HG02943 (cell line): ENCODE measurements at regions not wholly inside any gene's neighbourhood (a gene's known extent, or its start where the extent isn't known, plus 50 kb on each side); places are given as distances from the start of the nearest gene placed in this dataset.
"Not testable (repeated sequence)": the region's sequence is repeated elsewhere in the genome, so short reads cannot be mapped to it uniquely, and the experiment has no call there.

Experiments
- ATAC-seq: cut with Tn5 transposase; IDR thresholded peaks from one replicate; pipeline ENCODE4 v1.9.1; 2021; ENCODE audit warnings: mild to moderate bottlenecking, low read depth, moderate library complexity; ENCODE audit not compliant: unreplicated experiment

GRCh38 chr6:100105919-100106529 is 112.0 kb upstream of the MCHR2 start:
- ATAC-seq, result no peak

GRCh38 chr6:100105138-100105537 is 111.1 kb upstream of the MCHR2 start:
- peak; percentile 45 for ATAC-seq

- ATAC-seq, result no peak
These were observed 109.9 kb upstream of the MCHR2 start for GRCh38 chr6:100103931-100104330.

DNA sequence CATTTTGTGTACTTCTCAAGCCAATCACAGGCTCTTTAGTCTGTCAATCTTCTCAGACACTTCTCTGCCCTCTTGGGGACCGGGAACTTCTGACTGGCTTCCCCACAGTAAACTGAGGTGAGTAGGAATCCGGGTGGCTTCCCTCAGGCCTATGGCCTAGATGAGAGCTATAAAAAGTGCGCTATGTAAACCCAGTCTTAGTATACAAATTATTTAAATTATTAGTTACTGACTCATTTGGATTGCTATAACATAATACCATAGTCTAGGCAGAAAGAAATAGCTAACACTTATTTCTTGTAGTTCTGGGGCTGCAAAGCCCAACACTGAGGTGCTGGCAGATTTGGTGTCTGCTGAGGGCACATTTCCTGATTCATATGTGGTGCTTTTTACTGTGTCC is 109.2 kb upstream of the MCHR2 start:
- ATAC-seq, result no peak

- ATAC-seq, result no peak
These were observed 107.6 kb upstream of the MCHR2 start for GRCh38 chr6:100101644-100102043.

- no peak for ATAC-seq
These were observed 106.8 kb upstream of the MCHR2 start for GRCh38 chr6:100100776-100101175.

- ATAC-seq, result no peak
These were observed 105.4 kb upstream of the MCHR2 start for GRCh38 chr6:100099189-100100074.

- no peak for ATAC-seq
These were observed 102.9 kb upstream of the MCHR2 start for GRCh38 chr6:100096936-100097335.

DNA sequence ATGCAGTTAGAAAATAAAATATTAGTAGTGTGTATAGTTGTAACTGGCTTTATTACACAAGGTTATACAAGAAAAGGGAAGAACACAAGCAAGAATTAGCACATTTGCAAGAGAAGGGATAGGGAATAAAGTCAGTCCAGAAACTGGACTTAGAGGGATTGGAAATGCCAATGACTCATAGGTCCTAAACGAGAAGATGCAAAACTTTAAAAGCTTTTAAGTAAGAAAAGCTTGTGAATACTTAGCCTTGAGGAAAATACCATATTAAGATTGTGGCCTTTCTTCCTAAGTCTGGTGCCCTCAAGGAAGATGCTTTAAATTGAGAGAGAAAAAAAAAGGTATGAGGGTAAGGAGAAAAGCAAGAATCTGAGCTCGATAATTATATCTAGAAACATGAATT is 102.3 kb upstream of the MCHR2 start:
- ATAC-seq, result no peak

DNA sequence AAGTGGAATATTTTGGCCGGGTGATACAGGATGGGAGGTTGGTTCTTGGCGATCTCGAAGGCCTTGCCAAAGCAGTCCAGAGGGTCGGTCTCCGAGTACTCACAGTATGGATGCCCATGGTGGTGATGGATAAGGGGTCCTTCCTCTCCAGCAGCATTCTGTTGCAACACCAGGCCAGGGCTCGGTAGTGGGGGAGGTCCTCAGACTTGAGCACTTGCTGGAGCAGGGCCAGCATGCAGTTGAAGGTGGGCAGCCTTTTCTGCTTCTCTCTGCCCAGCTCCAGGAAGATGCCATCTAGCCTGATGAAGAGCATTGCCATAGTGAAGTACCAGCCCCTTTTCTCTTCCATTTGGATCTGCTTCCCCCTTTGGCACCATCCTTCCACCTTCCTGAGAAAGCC is 99.4 kb upstream of the MCHR2 start:
- no peak for ATAC-seq

DNA sequence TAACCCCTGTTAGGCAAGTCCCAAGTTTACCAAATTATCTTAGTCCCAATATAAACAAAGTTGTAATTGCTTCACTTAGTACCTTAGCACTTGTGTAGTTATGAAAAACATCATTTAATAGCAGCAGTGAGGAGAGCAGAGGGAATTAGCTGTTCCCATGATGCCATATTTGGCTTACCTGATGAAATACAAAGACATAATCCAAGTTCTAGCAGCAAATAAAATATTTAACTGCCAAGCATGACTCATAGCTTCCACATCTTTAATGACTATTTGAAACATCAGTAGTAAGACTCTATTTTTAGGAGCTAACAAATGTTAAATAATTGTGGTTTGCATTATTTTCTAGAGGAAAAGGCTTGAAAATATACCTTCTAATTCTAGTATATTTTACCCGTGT is 94.0 kb upstream of the MCHR2 start:
- no peak for ATAC-seq

GRCh38 chr6:100084991-100085364 is 91.0 kb upstream of the MCHR2 start:
- ATAC-seq, result no peak

GRCh38 chr6:100084316-100084990 is 90.4 kb upstream of the MCHR2 start:
- ATAC-seq, result no peak

DNA sequence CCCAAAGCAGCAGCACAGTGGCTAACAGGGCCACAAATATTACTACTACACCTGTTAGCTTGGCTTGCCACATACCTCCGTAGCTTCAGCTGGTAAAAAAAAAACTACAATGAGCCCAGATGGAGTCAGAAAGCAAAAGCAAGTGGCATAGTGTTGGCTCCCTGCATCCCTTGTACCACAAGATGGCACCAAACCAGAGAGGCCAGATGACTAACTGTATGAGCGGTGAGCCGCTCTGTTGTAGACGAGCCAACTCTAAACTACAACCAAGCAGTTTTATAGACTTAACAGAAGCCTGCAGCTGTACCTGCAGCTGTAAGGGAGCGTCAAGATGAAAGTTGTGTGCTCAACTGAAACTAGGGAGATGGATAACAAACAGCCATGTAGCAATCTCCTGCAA is 84.5 kb upstream of the MCHR2 start:
- peak; percentile 73 for ATAC-seq

DNA sequence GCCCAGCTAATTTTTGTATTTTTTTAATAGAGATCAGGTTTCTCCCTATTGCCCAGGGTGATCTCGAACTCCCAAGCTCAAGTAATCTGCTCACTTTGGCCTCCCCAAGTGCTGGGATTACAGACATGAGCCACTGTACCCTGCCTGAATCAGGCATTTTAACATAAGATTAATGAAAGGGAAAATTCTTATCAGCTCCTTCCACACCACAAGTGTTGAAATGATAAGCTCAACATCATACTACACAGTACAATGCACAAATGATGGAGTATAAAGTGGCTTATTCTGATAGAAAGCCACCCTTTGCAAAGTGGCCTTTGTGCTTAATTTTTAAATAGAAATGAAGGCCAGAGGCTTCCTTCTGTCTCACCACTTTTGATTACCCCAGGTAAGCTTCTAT is 71.3 kb upstream of the MCHR2 start:
- no peak for ATAC-seq

DNA sequence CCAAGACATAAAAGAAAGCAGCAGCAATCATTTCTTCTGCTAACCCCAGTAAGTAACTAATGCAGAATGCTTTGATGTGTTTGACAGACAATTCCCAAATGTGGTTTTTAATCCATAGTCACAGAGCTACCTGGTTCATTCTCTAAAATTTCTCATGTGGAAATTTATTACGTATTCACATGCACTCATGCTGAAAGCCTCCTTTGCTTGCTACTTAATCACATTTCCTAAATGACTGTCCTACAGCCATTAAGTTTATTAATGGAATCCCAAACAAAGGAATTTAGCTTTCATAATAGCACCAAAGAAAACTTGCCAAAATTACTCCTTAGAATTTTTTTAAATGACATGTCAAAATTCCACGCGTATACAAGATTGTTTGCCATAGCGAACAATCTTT is 68.6 kb upstream of the MCHR2 start:
- no peak for ATAC-seq

- no peak for ATAC-seq
These were observed 63.9 kb upstream of the MCHR2 start for GRCh38 chr6:100057941-100058340.

GRCh38 chr6:100050550-100050949 is 56.5 kb upstream of the MCHR2 start:
- ATAC-seq, result no peak

DNA sequence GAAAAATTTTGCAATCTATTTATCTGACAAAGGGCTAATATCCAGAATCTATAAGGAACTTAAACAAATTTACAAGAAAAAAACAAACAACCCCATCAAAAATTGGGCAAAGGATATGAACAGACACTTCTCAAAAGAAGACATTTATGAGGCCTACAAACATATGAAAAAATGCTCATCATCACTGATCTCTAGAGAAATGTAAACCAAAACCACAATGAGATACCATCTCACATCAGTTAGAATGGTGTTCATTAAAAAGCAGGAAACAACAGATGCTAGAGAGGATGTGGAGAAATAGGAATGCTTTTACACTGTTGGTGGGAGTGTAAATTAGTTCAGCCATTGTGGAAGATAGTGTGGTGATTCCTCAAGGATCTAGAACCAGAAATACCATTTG is 49.9 kb upstream of the MCHR2 start:
- ATAC-seq, result not testable (repeated sequence)
